ENCODE measurements at regions not wholly inside any gene's neighbourhood (a gene's known extent, or its start where the extent isn't known, plus 50 kb on each side); places are given as distances from the start of the nearest gene placed in this dataset.

DNA sequence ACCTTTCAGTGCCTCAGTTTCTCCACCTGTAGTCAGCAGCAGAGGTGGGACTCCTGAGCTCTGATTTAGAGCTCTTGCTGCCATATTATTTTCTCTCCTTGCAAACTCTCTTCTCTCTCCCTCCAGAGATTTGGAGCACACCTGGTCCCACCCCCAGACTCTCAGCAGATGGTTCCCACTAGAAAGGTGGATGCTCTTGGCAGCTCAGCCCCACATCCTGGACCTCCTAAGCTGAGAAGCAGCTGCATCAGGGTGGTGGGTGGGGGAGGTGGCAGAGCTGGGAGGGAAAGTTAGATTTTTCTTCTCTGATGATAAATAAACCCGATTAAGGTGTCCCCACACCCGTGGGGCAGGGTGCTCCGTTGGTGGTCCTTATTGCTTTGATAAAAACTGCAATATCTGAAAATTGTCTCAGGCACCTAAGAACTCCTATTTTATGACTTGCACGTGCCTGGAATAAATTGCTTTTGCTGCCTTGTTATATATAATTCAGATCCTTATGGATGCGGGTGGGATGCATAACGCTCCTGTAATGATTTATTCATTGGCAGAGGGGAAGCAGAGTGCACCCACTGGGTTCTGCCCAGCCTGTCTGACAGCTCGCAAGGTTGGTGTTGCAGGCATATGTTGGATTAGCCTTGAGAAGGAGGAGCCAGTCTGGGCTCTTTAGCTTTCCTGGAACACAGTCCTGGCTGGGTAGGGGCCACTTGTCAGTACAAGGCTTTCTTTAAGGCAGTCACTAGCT lies 214.2 kb downstream of the SUDS3 start:
- Histone ChIP-seq H3K27me3 (no peaks in the 10 kb centered on the region), H3K36me3 (no peaks in the 10 kb centered on the region), H3K4me3 (no peak overlapping the region), H3K4me1 (no peaks in the 10 kb centered on the region), H3K27ac (no peak overlapping the region), H3K9me3 (no peaks in the 10 kb centered on the region)
- DNase-seq: no peak
- intact Hi-C loops (cut with DNase I; ENCODE audit: low total_unique reads): no loop called here
- TF ChIP-seq, protein P1, sequence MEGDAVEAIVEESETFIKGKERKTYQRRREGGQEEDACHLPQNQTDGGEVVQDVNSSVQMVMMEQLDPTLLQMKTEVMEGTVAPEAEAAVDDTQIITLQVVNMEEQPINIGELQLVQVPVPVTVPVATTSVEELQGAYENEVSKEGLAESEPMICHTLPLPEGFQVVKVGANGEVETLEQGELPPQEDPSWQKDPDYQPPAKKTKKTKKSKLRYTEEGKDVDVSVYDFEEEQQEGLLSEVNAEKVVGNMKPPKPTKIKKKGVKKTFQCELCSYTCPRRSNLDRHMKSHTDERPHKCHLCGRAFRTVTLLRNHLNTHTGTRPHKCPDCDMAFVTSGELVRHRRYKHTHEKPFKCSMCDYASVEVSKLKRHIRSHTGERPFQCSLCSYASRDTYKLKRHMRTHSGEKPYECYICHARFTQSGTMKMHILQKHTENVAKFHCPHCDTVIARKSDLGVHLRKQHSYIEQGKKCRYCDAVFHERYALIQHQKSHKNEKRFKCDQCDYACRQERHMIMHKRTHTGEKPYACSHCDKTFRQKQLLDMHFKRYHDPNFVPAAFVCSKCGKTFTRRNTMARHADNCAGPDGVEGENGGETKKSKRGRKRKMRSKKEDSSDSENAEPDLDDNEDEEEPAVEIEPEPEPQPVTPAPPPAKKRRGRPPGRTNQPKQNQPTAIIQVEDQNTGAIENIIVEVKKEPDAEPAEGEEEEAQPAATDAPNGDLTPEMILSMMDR (IDR thresholded peaks at IDR 0.05): no peak
- TF ChIP-seq POLR2A (IDR thresholded peaks at IDR 0.05): no peak

DNA sequence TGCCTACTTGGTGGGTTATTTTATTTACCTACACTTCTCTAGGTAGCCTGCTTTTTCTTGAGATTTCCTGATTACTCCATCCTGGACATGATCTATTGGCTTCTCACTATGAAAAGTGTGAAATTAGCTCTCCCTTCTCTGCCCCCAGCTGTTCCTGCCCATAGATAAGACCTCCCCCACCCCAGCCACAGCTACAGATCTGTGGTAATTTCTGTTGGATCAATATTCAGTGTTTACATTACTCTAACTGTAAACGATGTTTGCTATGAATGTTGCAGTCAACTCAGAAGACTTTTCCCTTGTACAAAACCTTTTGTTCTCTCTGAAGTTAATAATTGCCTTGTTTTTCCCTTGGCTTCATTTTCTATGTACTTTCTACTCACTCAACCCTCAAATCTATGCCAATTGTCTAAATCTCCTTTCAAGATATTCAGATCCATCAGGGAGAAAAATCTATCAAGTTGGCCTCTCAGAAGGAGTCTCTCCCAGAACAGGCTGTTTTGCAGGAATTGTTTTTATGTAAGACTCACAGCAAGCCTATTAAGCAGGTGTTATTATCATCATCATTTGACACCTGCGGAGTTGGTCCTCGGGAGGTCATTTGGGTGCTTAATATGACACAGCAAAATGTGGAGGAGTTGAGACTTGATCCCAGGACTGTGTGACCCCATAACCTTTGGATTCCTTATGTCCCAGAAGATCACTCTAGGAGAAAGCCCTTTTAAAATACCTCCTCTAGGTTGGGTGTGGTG lies 227.4 kb downstream of the SUDS3 start:
- Histone ChIP-seq H3K9me3 (no peaks in the 10 kb centered on the region), H3K27ac (no peak overlapping the region), H3K27me3 (no peaks in the 10 kb centered on the region), H3K4me1 (no peaks in the 10 kb centered on the region), H3K4me3 (no peak overlapping the region), H3K36me3 (no peaks in the 10 kb centered on the region)
- intact Hi-C loops (cut with DNase I; ENCODE audit: low total_unique reads): no loop called here
- TF ChIP-seq, protein P1 (IDR thresholded peaks at IDR 0.05): no peak
- TF ChIP-seq POLR2A (IDR thresholded peaks at IDR 0.05): no peak
- no peak for DNase-seq

DNA sequence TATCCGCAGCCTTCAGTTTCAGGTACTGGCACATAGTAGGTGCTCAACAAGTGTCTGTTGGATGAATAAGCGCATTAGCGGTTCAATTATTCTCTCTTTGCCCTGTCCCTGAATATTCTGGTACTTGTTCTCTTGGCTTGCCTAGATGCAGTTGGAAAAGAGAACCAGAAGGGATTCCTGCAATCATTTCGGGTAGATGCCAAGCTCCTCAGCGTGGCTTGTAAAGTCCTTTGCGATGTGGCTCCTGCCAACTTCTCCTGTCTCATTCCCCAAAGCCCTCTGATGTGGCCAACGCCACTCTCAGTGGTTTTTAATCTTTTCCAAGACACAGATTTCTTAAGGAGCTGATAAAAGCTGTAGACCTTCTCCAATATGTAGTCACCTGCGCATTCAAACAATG lies 230.3 kb downstream of the SUDS3 start:
- H3K27me3 ChIP-seq: no peaks in the 10 kb centered on the region
- intact Hi-C loops (cut with DNase I; ENCODE audit: low total_unique reads): no loop called here
- no peaks in the 10 kb centered on the region for H3K9me3 ChIP-seq
- no peak overlapping the region for H3K4me3 ChIP-seq
- no peaks in the 10 kb centered on the region for H3K36me3 ChIP-seq
- TF ChIP-seq, protein P1 (IDR thresholded peaks at IDR 0.05): no peak
- TF ChIP-seq POLR2A (IDR thresholded peaks at IDR 0.05): no peak
- no peak for DNase-seq
- H3K4me1 ChIP-seq: no peaks in the 10 kb centered on the region
- H3K27ac ChIP-seq: no peak overlapping the region

DNA sequence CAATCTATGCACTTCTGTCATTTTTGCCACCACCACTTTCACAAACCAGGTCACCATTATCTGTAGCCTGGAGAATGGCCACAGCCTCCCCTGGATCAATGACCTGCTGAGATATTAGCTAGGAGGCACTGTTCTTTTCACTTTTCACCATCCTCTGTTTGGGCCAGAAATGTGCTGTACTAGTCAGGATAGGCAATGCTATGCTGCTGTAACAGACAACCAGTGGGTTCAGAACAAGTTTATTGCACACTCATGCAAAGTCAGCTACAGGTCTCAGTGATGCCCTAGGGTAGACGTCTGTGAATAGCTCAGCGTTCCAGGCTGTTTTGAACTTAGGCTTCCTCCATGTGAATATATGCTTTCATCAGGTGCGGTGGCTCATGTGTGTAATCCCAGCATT lies 231.5 kb downstream of the SUDS3 start:
- DNase-seq: no peak
- TF ChIP-seq POLR2A (IDR thresholded peaks at IDR 0.05): no peak
- TF ChIP-seq, protein P1 (IDR thresholded peaks at IDR 0.05): no peak
- H3K9me3 ChIP-seq: no peaks in the 10 kb centered on the region
- no peaks in the 10 kb centered on the region for H3K36me3 ChIP-seq
- no peaks in the 10 kb centered on the region for H3K27me3 ChIP-seq
- intact Hi-C loops (cut with DNase I; ENCODE audit: low total_unique reads): no loop called here
- H3K27ac ChIP-seq: no peak overlapping the region
- no peaks in the 10 kb centered on the region for H3K4me1 ChIP-seq
- H3K4me3 ChIP-seq: no peak overlapping the region

DNA sequence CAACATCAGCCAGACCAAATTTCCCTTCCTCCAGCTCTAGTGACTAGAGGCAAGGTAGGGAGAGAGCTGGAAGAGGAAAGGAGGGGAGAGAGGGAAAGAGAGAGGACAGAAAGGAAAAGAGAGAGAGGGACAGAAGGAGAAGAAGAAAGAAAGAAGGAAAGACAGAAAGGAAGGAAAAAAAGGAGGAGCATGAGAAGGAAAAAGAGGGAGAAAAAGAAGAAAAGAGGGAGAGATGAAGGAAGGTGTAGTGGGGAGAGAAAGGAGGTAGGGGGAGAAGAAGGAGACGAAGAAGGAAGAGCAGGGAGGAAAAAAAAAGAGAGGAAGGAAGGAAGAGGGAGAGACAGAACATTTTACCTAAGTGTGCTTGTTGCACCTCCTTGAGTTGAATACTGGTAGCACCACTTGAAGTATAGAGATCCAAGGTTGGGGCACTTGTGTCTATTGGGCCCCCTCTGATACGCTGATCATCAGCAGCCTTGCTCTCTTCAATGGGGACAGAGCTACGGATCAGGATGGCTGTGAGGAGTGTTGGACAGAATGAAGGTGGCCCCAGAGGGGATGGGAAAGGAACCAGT lies 232.5 kb downstream of the SUDS3 start:
- TF ChIP-seq, protein P1 (IDR thresholded peaks at IDR 0.05): no peak
- no peak for TF ChIP-seq POLR2A (IDR thresholded peaks at IDR 0.05)
- Histone ChIP-seq H3K36me3 (no peaks in the 10 kb centered on the region), H3K27me3 (no peaks in the 10 kb centered on the region), H3K4me1 (no peaks in the 10 kb centered on the region), H3K27ac (no peak overlapping the region), H3K9me3 (no peaks in the 10 kb centered on the region), H3K4me3 (no peak overlapping the region)
- intact Hi-C loops (cut with DNase I; ENCODE audit: low total_unique reads): no loop called here
- no peak for DNase-seq

Data from uterus (tissue), 3 donors.